ENCODE measurements at regions not wholly inside any gene's neighbourhood (a gene's known extent, or its start where the extent isn't known, plus 50 kb on each side); places are given as distances from the start of the nearest gene placed in this dataset.

DNA sequence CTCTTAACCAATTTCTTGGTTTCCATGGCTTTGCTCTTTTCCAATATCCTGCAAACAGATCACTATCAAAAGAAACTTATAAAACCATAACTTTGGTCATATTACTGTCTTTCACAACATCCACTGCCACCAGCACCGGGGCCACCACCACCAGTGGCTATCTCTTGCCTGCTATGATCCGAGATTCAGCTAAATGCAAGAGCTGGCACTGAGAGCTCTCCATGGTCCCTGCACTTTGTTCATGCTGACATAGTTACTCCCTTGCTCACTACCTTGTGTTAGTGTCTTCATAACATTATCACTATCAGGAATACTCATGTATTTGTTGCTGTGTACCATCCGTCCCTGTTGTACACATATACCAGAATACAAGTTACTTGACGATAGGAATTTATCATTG, 299.0 kb downstream of the ETS1 start:
- no peak overlapping the region for H2BK5ac ChIP-seq (ENCODE audit: low read depth, low read length, poor library complexity, severe bottlenecking)
- H3K18ac ChIP-seq (ENCODE audit: low read depth, low read length), result no peak overlapping the region
- no peak overlapping the region for H3K4me3 ChIP-seq (ENCODE audit: insufficient read depth, low read depth, low read length)
- H2BK120ac ChIP-seq (ENCODE audit: low read depth, low read length), result no peak overlapping the region
- no peak overlapping the region for H3K27ac ChIP-seq (ENCODE audit: insufficient read depth, low read length)
- H3K56ac ChIP-seq (ENCODE audit: extremely low read depth, insufficient read depth, low read length), result no peak overlapping the region
- H3K9ac ChIP-seq (ENCODE audit: low read depth, low read length), result no peak overlapping the region
- WGBS, 2 experiments (ENCODE audit: extremely low coverage in 2 of 2, insufficient read length in 1 of 2), result no CpG with 5 or more reads among the region's 4 CpGs
- no peak overlapping the region for H2BK20ac ChIP-seq (ENCODE audit: low read depth, low read length)
- BruUV-seq (replicated peaks), result no TSS peak
- H3K36me3 ChIP-seq (ENCODE audit: control insufficient read depth, insufficient read depth, low read length), result no peaks in the 10 kb centered on the region
- peaks cover 1% of the 10 kb centered on the region; the same call in 1 of the 2 replicates for H3K27me3 ChIP-seq (ENCODE audit: control insufficient read depth, insufficient read depth, low read length)
- no peak overlapping the region for H2BK15ac ChIP-seq (ENCODE audit: low read depth, low read length)
- H4K5ac ChIP-seq (ENCODE audit: low read depth, low read length), result no peak overlapping the region
- H3K9me3 ChIP-seq (ENCODE audit: control insufficient read depth, insufficient read depth, low read length), result no peaks in the 10 kb centered on the region
- intact Hi-C loops (cut with micrococcal nuclease) (no loop called here), dilution Hi-C loops (cut with HindIII; ENCODE audit: low sequenced_read_pairs, unreplicated experiment) (no loop called here), in situ Hi-C loops (cut with MboI; ENCODE audit: low sequenced_read_pairs) (loop anchor here (5.0 to 10.0 kb wide), 4 partner anchors 111 to 546 kb away; no protein-coding TSS in a partner anchor)
- peaks cover 4% of the 10 kb centered on the region for H3K4me1 ChIP-seq (ENCODE audit: control insufficient read depth, insufficient read depth, low read length)
- no peaks in the 10 kb centered on the region for H3K79me1 ChIP-seq (ENCODE audit: low read depth in 1 of 2, low read length in 2 of 2)
- no peak for TF ChIP-seq RCOR1 (IDR thresholded peaks at IDR 0.05; ENCODE audit: insufficient replicate concordance, low read length)
- TF ChIP-seq BHLHE40 (IDR thresholded peaks at IDR 0.05; ENCODE audit: low read depth, low read length), result no peak
- TF ChIP-seq CEBPB (IDR thresholded peaks at IDR 0.05; ENCODE audit: low read depth, low read length), result no peak
- no peak for TF ChIP-seq MXI1 (IDR thresholded peaks at IDR 0.05; ENCODE audit: borderline replicate concordance, low read depth, low read length)
- TF ChIP-seq NFE2L2 (IDR thresholded peaks at IDR 0.05; ENCODE audit: low read depth, low read length), result no peak
- TF ChIP-seq, protein P1, sequence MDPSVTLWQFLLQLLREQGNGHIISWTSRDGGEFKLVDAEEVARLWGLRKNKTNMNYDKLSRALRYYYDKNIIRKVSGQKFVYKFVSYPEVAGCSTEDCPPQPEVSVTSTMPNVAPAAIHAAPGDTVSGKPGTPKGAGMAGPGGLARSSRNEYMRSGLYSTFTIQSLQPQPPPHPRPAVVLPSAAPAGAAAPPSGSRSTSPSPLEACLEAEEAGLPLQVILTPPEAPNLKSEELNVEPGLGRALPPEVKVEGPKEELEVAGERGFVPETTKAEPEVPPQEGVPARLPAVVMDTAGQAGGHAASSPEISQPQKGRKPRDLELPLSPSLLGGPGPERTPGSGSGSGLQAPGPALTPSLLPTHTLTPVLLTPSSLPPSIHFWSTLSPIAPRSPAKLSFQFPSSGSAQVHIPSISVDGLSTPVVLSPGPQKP (IDR thresholded peaks at IDR 0.05; ENCODE audit: borderline replicate concordance, low read depth, low read length), result no peak
- no peak for TF ChIP-seq SMC3 (IDR thresholded peaks at IDR 0.05; ENCODE audit: low read depth, low read length)
- TF ChIP-seq, protein P2, sequence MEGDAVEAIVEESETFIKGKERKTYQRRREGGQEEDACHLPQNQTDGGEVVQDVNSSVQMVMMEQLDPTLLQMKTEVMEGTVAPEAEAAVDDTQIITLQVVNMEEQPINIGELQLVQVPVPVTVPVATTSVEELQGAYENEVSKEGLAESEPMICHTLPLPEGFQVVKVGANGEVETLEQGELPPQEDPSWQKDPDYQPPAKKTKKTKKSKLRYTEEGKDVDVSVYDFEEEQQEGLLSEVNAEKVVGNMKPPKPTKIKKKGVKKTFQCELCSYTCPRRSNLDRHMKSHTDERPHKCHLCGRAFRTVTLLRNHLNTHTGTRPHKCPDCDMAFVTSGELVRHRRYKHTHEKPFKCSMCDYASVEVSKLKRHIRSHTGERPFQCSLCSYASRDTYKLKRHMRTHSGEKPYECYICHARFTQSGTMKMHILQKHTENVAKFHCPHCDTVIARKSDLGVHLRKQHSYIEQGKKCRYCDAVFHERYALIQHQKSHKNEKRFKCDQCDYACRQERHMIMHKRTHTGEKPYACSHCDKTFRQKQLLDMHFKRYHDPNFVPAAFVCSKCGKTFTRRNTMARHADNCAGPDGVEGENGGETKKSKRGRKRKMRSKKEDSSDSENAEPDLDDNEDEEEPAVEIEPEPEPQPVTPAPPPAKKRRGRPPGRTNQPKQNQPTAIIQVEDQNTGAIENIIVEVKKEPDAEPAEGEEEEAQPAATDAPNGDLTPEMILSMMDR (conservative IDR thresholded peaks at IDR 0.05; ENCODE audit: low read depth, low read length), result no peak
- TF ChIP-seq CHD1 (IDR thresholded peaks at IDR 0.05; ENCODE audit: low read depth, low read length), result no peak
- TF ChIP-seq RFX5 (IDR thresholded peaks at IDR 0.05; ENCODE audit: low read depth, low read length), result no peak
- TF ChIP-seq FOS (IDR thresholded peaks at IDR 0.05; ENCODE audit: low read depth, low read length), result no peak
- TF ChIP-seq RAD21 (IDR thresholded peaks at IDR 0.05; ENCODE audit: low read length), result no peak
- no peak for TF ChIP-seq POLR2A (IDR thresholded peaks at IDR 0.05; ENCODE audit: low read depth, low read length)
- no peak overlapping the region for H3K4ac ChIP-seq (ENCODE audit: low read depth, low read length)
- no peaks in the 10 kb centered on the region for H4K20me1 ChIP-seq (ENCODE audit: insufficient read depth, low read length)
- H2AFZ ChIP-seq (replicated peaks; ENCODE audit: low read length, poor library complexity), result no peak overlapping the region
- no peak for ATAC-seq (ENCODE audit: low read depth)
- no peak overlapping the region for H2AK9ac ChIP-seq (replicated peaks; ENCODE audit: low read depth, low read length, poor library complexity)
- no peak overlapping the region for H3K23ac ChIP-seq (ENCODE audit: low read depth, low read length)
- no peak overlapping the region for H4K8ac ChIP-seq (ENCODE audit: low read depth in 2 of 2, low read length in 2 of 2)
- H2AK5ac ChIP-seq (ENCODE audit: low read depth, low read length), result no peak overlapping the region
- CTCF ChIA-PET, result interaction anchor here (0.6 to 1.4 kb wide), 2 partner anchors 120 to 343 kb away, joined by 3 to 5 read pairs; no protein-coding TSS in a partner anchor
- no peak overlapping the region for H3K14ac ChIP-seq (replicated peaks; ENCODE audit: low read depth, low read length)
- H3K4me2 ChIP-seq (ENCODE audit: low read depth, low read length), result no peak overlapping the region
- H3K9me1 ChIP-seq (ENCODE audit: insufficient read depth, low read length), result peaks cover 3% of the 10 kb centered on the region; the same call in 1 of the 2 replicates
- POLR2A ChIA-PET (ENCODE audit: unreplicated experiment), result no interaction called here
- no peak overlapping the region for H4K91ac ChIP-seq (ENCODE audit: insufficient read depth, low read depth, low read length)
- DNase-seq, result peak; percentile 31
